ENCODE measurements at regions not wholly inside any gene's neighbourhood (a gene's known extent, or its start where the extent isn't known, plus 50 kb on each side); places are given as distances from the start of the nearest gene placed in this dataset.

DNA sequence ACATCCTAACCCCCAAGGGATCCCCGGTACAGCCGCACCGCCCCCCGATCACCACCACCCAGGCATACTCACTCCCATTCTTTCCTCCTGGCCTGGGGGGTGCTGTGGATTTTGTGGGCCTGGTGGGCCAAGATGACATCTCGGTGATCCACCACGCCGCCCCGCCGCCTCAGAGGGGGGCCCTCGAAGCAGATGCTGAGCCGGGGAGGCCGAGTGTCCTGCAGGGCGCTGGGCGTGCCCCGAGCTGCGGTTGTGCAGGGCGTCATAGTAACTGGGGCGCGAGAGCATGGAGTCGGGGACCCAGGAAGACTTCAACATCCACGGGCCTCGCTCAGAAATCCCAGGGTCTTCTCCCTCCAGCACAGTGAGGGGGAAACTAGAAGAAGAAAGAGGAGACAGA is 93.4 kb upstream of the CACNA1A start:
- TF ChIP-seq, protein P1, sequence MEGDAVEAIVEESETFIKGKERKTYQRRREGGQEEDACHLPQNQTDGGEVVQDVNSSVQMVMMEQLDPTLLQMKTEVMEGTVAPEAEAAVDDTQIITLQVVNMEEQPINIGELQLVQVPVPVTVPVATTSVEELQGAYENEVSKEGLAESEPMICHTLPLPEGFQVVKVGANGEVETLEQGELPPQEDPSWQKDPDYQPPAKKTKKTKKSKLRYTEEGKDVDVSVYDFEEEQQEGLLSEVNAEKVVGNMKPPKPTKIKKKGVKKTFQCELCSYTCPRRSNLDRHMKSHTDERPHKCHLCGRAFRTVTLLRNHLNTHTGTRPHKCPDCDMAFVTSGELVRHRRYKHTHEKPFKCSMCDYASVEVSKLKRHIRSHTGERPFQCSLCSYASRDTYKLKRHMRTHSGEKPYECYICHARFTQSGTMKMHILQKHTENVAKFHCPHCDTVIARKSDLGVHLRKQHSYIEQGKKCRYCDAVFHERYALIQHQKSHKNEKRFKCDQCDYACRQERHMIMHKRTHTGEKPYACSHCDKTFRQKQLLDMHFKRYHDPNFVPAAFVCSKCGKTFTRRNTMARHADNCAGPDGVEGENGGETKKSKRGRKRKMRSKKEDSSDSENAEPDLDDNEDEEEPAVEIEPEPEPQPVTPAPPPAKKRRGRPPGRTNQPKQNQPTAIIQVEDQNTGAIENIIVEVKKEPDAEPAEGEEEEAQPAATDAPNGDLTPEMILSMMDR (conservative IDR thresholded peaks at IDR 0.05; ENCODE audit: low read length) = no peak
- no peak for TF ChIP-seq EZH2phosphoT487 (IDR thresholded peaks at IDR 0.05; ENCODE audit: borderline replicate concordance, low read depth, low read length)
